ENCODE measurements at regions not wholly inside any gene's neighbourhood (a gene's known extent, or its start where the extent isn't known, plus 50 kb on each side); places are given as distances from the start of the nearest gene placed in this dataset.

DNA sequence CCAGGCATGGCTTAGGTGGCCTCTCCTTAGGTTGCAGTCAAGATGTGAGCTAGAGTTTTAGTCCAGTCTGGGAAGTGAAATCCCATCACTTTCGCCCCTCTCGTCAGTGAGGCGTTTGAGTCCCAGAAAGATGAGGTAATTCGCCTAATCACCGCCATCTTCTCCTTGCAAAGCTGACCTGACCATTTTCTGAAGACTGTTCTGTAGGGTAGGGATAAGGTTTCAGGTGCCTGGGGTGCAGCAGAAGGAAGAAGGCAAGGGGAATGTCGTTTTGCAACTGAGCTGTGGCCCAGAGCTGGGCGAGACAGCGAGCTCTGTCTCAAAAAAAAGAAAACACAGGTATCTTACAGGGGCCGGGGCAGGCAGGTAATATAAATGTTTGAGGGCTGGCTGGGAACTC, 61.7 kb upstream of the CECR2 start:
- Histone ChIP-seq H4K8ac (ENCODE audit: extremely low read depth, insufficient read depth, low read length) (peak overlapping the region; percentile 53; the same call in 1 of the 2 replicates), H2AFZ (ENCODE audit: low read length) (peak overlapping the region; percentile 100)
- CTCF ChIA-PET (ENCODE audit: partially characterized antibody) = interaction anchor here (0.6 to 3.8 kb wide), 15 partner anchors 9 to 454 kb away, joined by 3 to 18 read pairs (median 4); no protein-coding TSS in a partner anchor
- TF ChIP-seq, protein P1, sequence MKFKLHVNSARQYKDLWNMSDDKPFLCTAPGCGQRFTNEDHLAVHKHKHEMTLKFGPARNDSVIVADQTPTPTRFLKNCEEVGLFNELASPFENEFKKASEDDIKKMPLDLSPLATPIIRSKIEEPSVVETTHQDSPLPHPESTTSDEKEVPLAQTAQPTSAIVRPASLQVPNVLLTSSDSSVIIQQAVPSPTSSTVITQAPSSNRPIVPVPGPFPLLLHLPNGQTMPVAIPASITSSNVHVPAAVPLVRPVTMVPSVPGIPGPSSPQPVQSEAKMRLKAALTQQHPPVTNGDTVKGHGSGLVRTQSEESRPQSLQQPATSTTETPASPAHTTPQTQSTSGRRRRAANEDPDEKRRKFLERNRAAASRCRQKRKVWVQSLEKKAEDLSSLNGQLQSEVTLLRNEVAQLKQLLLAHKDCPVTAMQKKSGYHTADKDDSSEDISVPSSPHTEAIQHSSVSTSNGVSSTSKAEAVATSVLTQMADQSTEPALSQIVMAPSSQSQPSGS (IDR thresholded peaks at IDR 0.05; ENCODE audit: low read length) = no peak
- TF ChIP-seq CREB1 (IDR thresholded peaks at IDR 0.05) (0 out of 2 replicates have a peak, but pooled peaks have one; percentile 45), YY1 (IDR thresholded peaks at IDR 0.05; ENCODE audit: low read depth, low read length) (peak; percentile 58; the same call in 1 of the 2 replicates), TBP (IDR thresholded peaks at IDR 0.05; ENCODE audit: low read depth, low read length) (no peak), BACH1 (IDR thresholded peaks at IDR 0.05; ENCODE audit: low read length) (no peak), KDM4A (IDR thresholded peaks at IDR 0.05; ENCODE audit: low read depth, low read length, severe bottlenecking) (no peak)
- TF ChIP-seq, protein P2, sequence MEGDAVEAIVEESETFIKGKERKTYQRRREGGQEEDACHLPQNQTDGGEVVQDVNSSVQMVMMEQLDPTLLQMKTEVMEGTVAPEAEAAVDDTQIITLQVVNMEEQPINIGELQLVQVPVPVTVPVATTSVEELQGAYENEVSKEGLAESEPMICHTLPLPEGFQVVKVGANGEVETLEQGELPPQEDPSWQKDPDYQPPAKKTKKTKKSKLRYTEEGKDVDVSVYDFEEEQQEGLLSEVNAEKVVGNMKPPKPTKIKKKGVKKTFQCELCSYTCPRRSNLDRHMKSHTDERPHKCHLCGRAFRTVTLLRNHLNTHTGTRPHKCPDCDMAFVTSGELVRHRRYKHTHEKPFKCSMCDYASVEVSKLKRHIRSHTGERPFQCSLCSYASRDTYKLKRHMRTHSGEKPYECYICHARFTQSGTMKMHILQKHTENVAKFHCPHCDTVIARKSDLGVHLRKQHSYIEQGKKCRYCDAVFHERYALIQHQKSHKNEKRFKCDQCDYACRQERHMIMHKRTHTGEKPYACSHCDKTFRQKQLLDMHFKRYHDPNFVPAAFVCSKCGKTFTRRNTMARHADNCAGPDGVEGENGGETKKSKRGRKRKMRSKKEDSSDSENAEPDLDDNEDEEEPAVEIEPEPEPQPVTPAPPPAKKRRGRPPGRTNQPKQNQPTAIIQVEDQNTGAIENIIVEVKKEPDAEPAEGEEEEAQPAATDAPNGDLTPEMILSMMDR (IDR thresholded peaks at IDR 0.05; ENCODE audit: control extremely low read depth in 1 of 3, insufficient read depth in 1 of 3, low read depth in 1 of 3, low read length in 3 of 3) = no peak

More for the DNA sequence above, 61.7 kb upstream of the CECR2 start:
- Histone ChIP-seq H3K9me3 (ENCODE audit: insufficient read depth in 2 of 2, low read depth in 1 of 2, low read length in 1 of 2) (no peaks in the 10 kb centered on the region), H2BK20ac (ENCODE audit: low read length) (peak overlapping the region; percentile 84), H3K4me2 (ENCODE audit: insufficient read depth in 1 of 2, low read depth in 2 of 2, low read length in 2 of 2) (peak overlapping the region in 1 of 2 experiments; percentile 17; a peak in 1 of 4 replicates), H3K4me1 (replicated peaks in 1 of 4; ENCODE audit: control insufficient read depth in 3 of 4, insufficient read depth in 4 of 4, low read length in 3 of 4) (peaks cover 5 to 9% (median 6%) of the 10 kb centered on the region in 4 experiments; a peak in 6 of 7 replicates), H3K79me1 (ENCODE audit: low read depth, low read length) (no peaks in the 10 kb centered on the region), H2BK12ac (ENCODE audit: low read depth, low read length) (no peak overlapping the region), H3K4me3 (ENCODE audit: extremely low read depth in 1 of 4, insufficient read depth in 2 of 4, low read depth in 3 of 4, low read length in 4 of 4) (no peak overlapping the region), H4K20me1 (replicated peaks in 1 of 2; ENCODE audit: control insufficient read depth in 1 of 2, insufficient read depth in 2 of 2, low read length in 2 of 2) (no peaks in the 10 kb centered on the region), H4K5ac (ENCODE audit: insufficient read length, low read depth, low read length) (peak overlapping the region; percentile 8), H3K14ac (ENCODE audit: insufficient read length) (no peak overlapping the region), H3K23me2 (ENCODE audit: low read depth, low read length) (0 out of 2 replicates have a peak, but pooled peaks cover 2% of the 10 kb centered on the region), H3K79me2 (ENCODE audit: control insufficient read depth in 1 of 2, insufficient read depth in 2 of 2, low read length in 2 of 2) (no peaks in the 10 kb centered on the region), H4K91ac (replicated peaks; ENCODE audit: insufficient read length, low read length) (peak overlapping the region; percentile 96), H2AK5ac (ENCODE audit: low read depth, low read length) (no peak overlapping the region), H3K27me3 (replicated peaks in 1 of 4; ENCODE audit: control insufficient read depth in 3 of 4, extremely low read depth in 1 of 4, insufficient read depth in 3 of 4, low read length in 3 of 4) (no peaks in the 10 kb centered on the region), H3K36me3 (ENCODE audit: control insufficient read depth in 2 of 4, insufficient read depth in 4 of 4, low read length in 3 of 4) (no peaks in the 10 kb centered on the region), H3K27ac (ENCODE audit: low read depth, low read length) (peak overlapping the region; percentile 14; the same call in 1 of the 2 replicates), H2BK120ac (replicated peaks; ENCODE audit: low read depth, low read length) (peak overlapping the region; percentile 87), H3K56ac (replicated peaks; ENCODE audit: insufficient read length, low read depth, low read length) (no peak overlapping the region), H3K23ac (ENCODE audit: insufficient read length) (no peak overlapping the region), H3K18ac (ENCODE audit: extremely low read depth, low read length) (peak overlapping the region; percentile 75), H2BK5ac (ENCODE audit: low read depth, low read length) (0 out of 2 replicates have a peak overlapping the region, but pooled peaks have one; percentile 61), H3K4ac (replicated peaks; ENCODE audit: insufficient read length, low read depth, low read length) (no peak overlapping the region), H2BK15ac (ENCODE audit: low read length) (peak overlapping the region; percentile 55; the same call in 1 of the 2 replicates), H3K9ac (replicated peaks in 1 of 4; ENCODE audit: extremely low read depth in 1 of 4, low read depth in 3 of 4, low read length in 3 of 4) (no peak overlapping the region; a peak in 1 of 7 replicates)
- POLR2A ChIA-PET (ENCODE audit: partially characterized antibody) = interaction anchor here (0.5 to 2.0 kb wide), 6 partner anchors 23 to 465 kb away, joined by 3 to 7 read pairs (median 4); partner anchors contain the start of gene CECR2
- 61% methylated on average over 9 of the region's 9 CpGs; no CpG with 5 or more reads in 1 of the 2 experiments for WGBS, 2 experiments (ENCODE audit: extremely low coverage in 1 of 2, insufficient coverage in 1 of 2, insufficient read length in 1 of 2, insufficient replicate concordance in 2 of 2, low coverage in 1 of 2, low lambda C conversion rate in 2 of 2, missing lambda C conversion rate in 1 of 2)
- DNase-seq (ENCODE audit: low read depth in 1 of 2, low spot score in 2 of 2) = no peak
- no peak for FAIRE-seq

Data from H1 (cell line).